Neural progenitor cell (in vitro differentiated cells): ENCODE measurements at regions not wholly inside any gene's neighbourhood (a gene's known extent, or its start where the extent isn't known, plus 50 kb on each side); places are given as distances from the start of the nearest gene placed in this dataset.
"Not testable (repeated sequence)": the region's sequence is repeated elsewhere in the genome, so short reads cannot be mapped to it uniquely, and the experiment has no call there.

ENCODE experiments used
- DNase-seq: peaks from one replicate; pipeline ENCODE4 v3.0.0-alpha.2; 2016; ENCODE audit warnings: low spot score
- H2AFZ ChIP-seq: fragments of 200-600 bp; sonication (generic); replicated peaks from 2 replicates; pipeline ENCODE4 v1.6.1; 2016; ENCODE audit warnings: antibody characterized with exemption
- H3F3A ChIP-seq: fragments of 200-600 bp; sonication (generic); 2 replicates; pipeline ENCODE4 v1.6.1; 2016; ENCODE audit warnings: antibody characterized with exemption, low read depth
- H3K27ac ChIP-seq: fragments of 200-600 bp; sonication (generic); 2 replicates; pipeline ENCODE4 v1.5.1; 2016; ENCODE audit warnings: mild to moderate bottlenecking
- H3K27me3 ChIP-seq: fragments of 200-600 bp; sonication (generic); 2 replicates; pipeline ENCODE4 v1.6.1; 2016; ENCODE audit warnings: mild to moderate bottlenecking, moderate library complexity
- H3K36me3 ChIP-seq: fragments of 200-600 bp; sonication (generic); 2 replicates; pipeline ENCODE4 v1.5.1; 2016
- H3K4me1 ChIP-seq: fragments of 200-600 bp; sonication (generic); 2 replicates; pipeline ENCODE4 v1.6.1; 2016; ENCODE audit warnings: mixed run types
- H3K4me2 ChIP-seq: fragments of 200-600 bp; sonication (generic); 2 replicates; pipeline ENCODE4 v1.6.1; 2016
- H3K4me3 ChIP-seq: fragments of 200-600 bp; sonication (generic); 2 replicates; pipeline ENCODE4 v1.5.1; 2016
- H3K79me2 ChIP-seq: fragments of 200-600 bp; sonication (generic); 2 replicates; pipeline ENCODE4 v1.6.1; 2016; ENCODE audit warnings: low read depth
- H3K9ac ChIP-seq: fragments of 200-600 bp; sonication (generic); 2 replicates; pipeline ENCODE4 v1.6.1; 2016
- H3K9me3 ChIP-seq: fragments of 200-600 bp; sonication (generic); 2 replicates; pipeline ENCODE4 v1.5.1; 2016; ENCODE audit warnings: low read depth
- H4K20me1 ChIP-seq: fragments of 200-600 bp; sonication (generic); 2 replicates; pipeline ENCODE4 v1.6.1; 2016; ENCODE audit warnings: low read depth
- H3K27ac Mint-ChIP-seq: 3 replicates; pipeline ENCODE4 v1.8.0; 2021; ENCODE audit warnings: mixed read lengths
- H3K27me3 Mint-ChIP-seq: 2 replicates; pipeline ENCODE4 v1.8.0; 2022; ENCODE audit warnings: low read depth, mild to moderate bottlenecking, inconsistent platforms, moderate library complexity, mixed read lengths; ENCODE audit not compliant: insufficient read depth
- H3K36me3 Mint-ChIP-seq: 3 replicates; pipeline ENCODE4 v1.8.0; 2021; ENCODE audit warnings: mixed read lengths
- H3K4me1 Mint-ChIP-seq: 3 replicates; pipeline ENCODE4 v1.8.0; 2021; ENCODE audit warnings: mixed read lengths
- H3K4me3 Mint-ChIP-seq: 3 replicates; pipeline ENCODE4 v1.8.0; 2021; ENCODE audit warnings: mild to moderate bottlenecking, moderate library complexity, mixed read lengths
- H3K9me3 Mint-ChIP-seq: 3 replicates; pipeline ENCODE4 v1.8.0; 2020; ENCODE audit warnings: mixed read lengths
- EZH2 ChIP-seq: fragments of 200-600 bp; sonication (generic); IDR thresholded peaks from 2 replicates; pipeline ENCODE4 v1.6.1; 2017; ENCODE audit warnings: antibody characterized with exemption, mild to moderate bottlenecking, moderate library complexity
- EZH2phosphoT487 ChIP-seq: fragments of 200-600 bp; sonication (generic); IDR thresholded peaks from 2 replicates; pipeline ENCODE4 v1.6.1; 2017; ENCODE audit warnings: antibody characterized with exemption
- TF ChIP-seq, protein P1 (sequence below): fragments of 200-600 bp; sonication (generic); IDR thresholded peaks from 2 replicates; pipeline ENCODE4 v1.5.1; 2017; ENCODE audit warnings: antibody characterized with exemption, mild to moderate bottlenecking

DNA sequence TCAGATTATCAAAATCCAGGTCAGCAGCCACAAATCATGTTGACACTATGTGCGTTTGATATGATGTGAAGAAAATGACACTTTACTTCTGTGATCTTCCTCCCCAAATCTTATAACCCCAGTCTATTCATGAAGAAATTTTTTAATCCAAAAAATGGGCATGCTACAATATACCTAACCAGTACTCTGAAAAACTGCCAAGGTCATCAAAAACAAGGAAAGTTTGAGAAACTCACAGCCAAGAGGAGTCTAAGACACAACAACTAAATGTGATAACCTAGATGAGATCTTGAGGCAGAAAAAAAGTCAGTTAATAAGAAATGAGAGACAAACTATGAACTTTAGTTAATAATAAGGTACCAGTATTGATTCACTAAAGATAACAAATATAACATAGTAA lies 200.6 kb upstream of the IRAK1BP1 start:
- H3K27me3 ChIP-seq, result no peaks in the 10 kb centered on the region
- H3K79me2 ChIP-seq, result no peaks in the 10 kb centered on the region
- peaks cover 9% of the 10 kb centered on the region for H3K4me1 ChIP-seq
- Mint-ChIP-seq H3K4me1 (no peaks in the 10 kb centered on the region), H3K27me3 (peaks cover 2% of the 10 kb centered on the region), H3K9me3 (no peaks in the 10 kb centered on the region), H3K36me3 (no peaks in the 10 kb centered on the region), H3K4me3 (no peak overlapping the region), H3K27ac (no peak overlapping the region)
- H3F3A ChIP-seq, result no peaks in the 10 kb centered on the region
- TF ChIP-seq EZH2 (no peak), EZH2phosphoT487 (no peak)
- TF ChIP-seq, protein P1, sequence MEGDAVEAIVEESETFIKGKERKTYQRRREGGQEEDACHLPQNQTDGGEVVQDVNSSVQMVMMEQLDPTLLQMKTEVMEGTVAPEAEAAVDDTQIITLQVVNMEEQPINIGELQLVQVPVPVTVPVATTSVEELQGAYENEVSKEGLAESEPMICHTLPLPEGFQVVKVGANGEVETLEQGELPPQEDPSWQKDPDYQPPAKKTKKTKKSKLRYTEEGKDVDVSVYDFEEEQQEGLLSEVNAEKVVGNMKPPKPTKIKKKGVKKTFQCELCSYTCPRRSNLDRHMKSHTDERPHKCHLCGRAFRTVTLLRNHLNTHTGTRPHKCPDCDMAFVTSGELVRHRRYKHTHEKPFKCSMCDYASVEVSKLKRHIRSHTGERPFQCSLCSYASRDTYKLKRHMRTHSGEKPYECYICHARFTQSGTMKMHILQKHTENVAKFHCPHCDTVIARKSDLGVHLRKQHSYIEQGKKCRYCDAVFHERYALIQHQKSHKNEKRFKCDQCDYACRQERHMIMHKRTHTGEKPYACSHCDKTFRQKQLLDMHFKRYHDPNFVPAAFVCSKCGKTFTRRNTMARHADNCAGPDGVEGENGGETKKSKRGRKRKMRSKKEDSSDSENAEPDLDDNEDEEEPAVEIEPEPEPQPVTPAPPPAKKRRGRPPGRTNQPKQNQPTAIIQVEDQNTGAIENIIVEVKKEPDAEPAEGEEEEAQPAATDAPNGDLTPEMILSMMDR, result no peak
- no peak for DNase-seq
- H3K9ac ChIP-seq, result no peak overlapping the region
- H3K36me3 ChIP-seq, result no peaks in the 10 kb centered on the region
- H4K20me1 ChIP-seq, result no peaks in the 10 kb centered on the region
- no peak overlapping the region for H2AFZ ChIP-seq
- H3K4me2 ChIP-seq, result no peak overlapping the region
- no peak overlapping the region for H3K4me3 ChIP-seq
- no peaks in the 10 kb centered on the region for H3K9me3 ChIP-seq
- no peak overlapping the region for H3K27ac ChIP-seq

DNA sequence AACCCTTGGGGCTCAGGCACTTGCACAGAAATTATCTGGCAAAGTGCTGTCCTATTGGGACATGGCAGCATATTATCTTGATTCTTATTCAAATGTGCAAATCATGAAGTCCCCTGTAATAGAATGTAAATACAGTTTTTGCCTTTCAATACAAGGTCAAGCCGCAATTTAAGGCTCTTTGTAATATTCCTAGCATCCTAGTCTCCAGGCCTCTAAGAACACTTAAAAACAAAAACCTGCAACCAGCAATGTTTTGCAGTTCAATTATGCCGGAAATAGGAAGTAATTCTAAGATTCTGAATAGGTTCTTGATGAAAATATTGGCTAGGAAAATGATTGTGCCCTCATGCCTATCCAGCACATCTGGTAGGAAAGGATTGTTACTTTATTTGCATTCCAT lies 197.2 kb upstream of the IRAK1BP1 start:
- Histone ChIP-seq H3K27ac (no peak overlapping the region), H3K36me3 (no peaks in the 10 kb centered on the region), H3K9me3 (no peaks in the 10 kb centered on the region), H3K27me3 (no peaks in the 10 kb centered on the region), H3K4me2 (no peak overlapping the region), H2AFZ (peak overlapping the region; percentile 90), H3K9ac (no peak overlapping the region), H3K4me3 (no peak overlapping the region), H3F3A (no peaks in the 10 kb centered on the region), H3K79me2 (no peaks in the 10 kb centered on the region), H4K20me1 (no peaks in the 10 kb centered on the region), H3K4me1 (peaks cover 9% of the 10 kb centered on the region)
- no peak for DNase-seq
- H3K36me3 Mint-ChIP-seq, result no peaks in the 10 kb centered on the region
- H3K27ac Mint-ChIP-seq, result no peak overlapping the region
- no peaks in the 10 kb centered on the region for H3K4me1 Mint-ChIP-seq
- H3K9me3 Mint-ChIP-seq, result no peaks in the 10 kb centered on the region
- TF ChIP-seq EZH2 (no peak), EZH2phosphoT487 (no peak)
- TF ChIP-seq, protein P1, result no peak
- H3K27me3 Mint-ChIP-seq, result peaks cover 4% of the 10 kb centered on the region
- no peak overlapping the region for H3K4me3 Mint-ChIP-seq

DNA sequence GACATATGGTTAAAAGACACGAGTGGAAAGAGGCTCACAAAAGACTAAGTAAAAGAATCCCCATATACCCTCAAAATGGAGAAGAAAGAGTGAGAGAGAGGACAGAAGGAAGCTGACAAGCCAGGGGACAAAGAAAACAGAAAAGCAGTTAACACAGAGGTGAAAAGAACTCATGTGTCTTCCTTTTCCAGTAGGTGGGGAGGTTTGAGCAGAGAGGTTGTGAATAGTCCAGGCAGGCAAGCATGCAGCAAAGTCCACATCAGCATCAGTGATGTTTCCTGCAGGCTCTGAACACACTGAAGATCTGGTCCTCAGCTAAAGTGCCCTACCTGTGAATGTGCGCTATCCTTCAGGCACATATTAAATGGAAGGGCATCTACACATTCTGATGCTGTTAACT lies 196.5 kb upstream of the IRAK1BP1 start:
- Histone ChIP-seq H3K36me3 (no peaks in the 10 kb centered on the region), H3K9me3 (no peaks in the 10 kb centered on the region), H3K4me1 (peaks cover 9% of the 10 kb centered on the region), H3K4me2 (no peak overlapping the region), H4K20me1 (no peaks in the 10 kb centered on the region), H3K4me3 (no peak overlapping the region), H2AFZ (peak overlapping the region; percentile 90), H3K79me2 (no peaks in the 10 kb centered on the region), H3K27ac (peak overlapping the region; percentile 16), H3K9ac (no peak overlapping the region), H3K27me3 (no peaks in the 10 kb centered on the region), H3F3A (no peaks in the 10 kb centered on the region)
- Mint-ChIP-seq H3K4me3 (no peak overlapping the region), H3K27ac (no peak overlapping the region), H3K9me3 (peaks cover 1% of the 10 kb centered on the region), H3K27me3 (peaks cover 4% of the 10 kb centered on the region), H3K4me1 (no peaks in the 10 kb centered on the region), H3K36me3 (no peaks in the 10 kb centered on the region)
- DNase-seq, result peak; percentile 14
- TF ChIP-seq EZH2 (no peak), EZH2phosphoT487 (no peak)
- TF ChIP-seq, protein P1, result no peak

DNA sequence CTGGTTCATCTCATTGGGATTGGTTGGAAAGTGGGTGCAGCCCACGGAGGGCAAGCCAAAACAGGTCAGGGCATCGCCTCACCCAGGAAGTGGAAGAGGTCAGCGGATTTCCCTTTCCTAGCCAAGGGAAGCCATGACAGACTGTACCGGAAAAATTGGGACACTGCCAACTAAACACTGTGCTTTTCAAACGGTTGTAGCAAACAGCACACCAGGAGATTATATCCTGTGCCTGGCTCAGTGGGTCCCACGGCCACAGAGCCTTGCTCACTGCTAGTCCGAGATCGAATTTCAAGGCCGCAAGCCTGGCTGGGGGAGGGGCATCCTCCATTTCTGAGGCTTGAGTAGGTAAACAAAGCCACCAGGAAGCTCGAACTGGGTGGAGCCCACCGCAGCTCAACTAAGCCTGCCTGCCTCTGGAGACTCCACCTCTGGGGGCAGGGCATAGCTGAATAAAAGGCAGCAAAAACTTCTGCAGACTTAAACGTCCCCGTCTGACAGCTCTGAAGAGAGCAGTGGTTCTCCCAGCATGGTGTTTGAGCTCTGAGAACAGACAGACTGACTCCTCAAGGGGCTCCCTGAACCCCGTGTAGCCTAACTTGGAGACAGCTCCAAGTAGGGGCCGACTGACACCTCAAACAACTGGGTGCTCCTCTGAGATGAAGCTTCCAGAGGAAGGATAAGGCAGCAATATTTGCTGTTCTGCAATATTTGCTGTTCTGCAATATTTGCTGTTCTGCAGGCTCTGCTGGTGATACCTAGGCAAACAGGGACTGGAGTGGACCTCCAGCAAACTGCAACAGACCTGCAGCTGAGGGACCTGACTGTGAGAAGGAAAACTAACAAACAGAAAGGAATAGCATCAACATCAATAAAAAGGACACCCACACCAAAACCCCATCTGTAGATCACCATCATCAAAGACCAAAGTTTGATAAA lies 191.0 kb upstream of the IRAK1BP1 start:
- H3K36me3 Mint-ChIP-seq, H3K36me3 ChIP-seq, H3K79me2 ChIP-seq: not testable (repeated sequence)

More for the DNA sequence above, 191.0 kb upstream of the IRAK1BP1 start:
- not testable (repeated sequence) for H3F3A ChIP-seq, H3K4me1 ChIP-seq, H2AFZ ChIP-seq, H3K27me3 ChIP-seq, H3K27me3 Mint-ChIP-seq, H3K9me3 Mint-ChIP-seq, H3K9ac ChIP-seq, H4K20me1 ChIP-seq, DNase-seq, H3K9me3 ChIP-seq, H3K27ac Mint-ChIP-seq, H3K4me3 ChIP-seq, H3K4me3 Mint-ChIP-seq, H3K4me2 ChIP-seq, H3K4me1 Mint-ChIP-seq, H3K27ac ChIP-seq
